ENCODE measurements at regions not wholly inside any gene's neighbourhood (a gene's known extent, or its start where the extent isn't known, plus 50 kb on each side); places are given as distances from the start of the nearest gene placed in this dataset.

- TF ChIP-seq, protein P1, sequence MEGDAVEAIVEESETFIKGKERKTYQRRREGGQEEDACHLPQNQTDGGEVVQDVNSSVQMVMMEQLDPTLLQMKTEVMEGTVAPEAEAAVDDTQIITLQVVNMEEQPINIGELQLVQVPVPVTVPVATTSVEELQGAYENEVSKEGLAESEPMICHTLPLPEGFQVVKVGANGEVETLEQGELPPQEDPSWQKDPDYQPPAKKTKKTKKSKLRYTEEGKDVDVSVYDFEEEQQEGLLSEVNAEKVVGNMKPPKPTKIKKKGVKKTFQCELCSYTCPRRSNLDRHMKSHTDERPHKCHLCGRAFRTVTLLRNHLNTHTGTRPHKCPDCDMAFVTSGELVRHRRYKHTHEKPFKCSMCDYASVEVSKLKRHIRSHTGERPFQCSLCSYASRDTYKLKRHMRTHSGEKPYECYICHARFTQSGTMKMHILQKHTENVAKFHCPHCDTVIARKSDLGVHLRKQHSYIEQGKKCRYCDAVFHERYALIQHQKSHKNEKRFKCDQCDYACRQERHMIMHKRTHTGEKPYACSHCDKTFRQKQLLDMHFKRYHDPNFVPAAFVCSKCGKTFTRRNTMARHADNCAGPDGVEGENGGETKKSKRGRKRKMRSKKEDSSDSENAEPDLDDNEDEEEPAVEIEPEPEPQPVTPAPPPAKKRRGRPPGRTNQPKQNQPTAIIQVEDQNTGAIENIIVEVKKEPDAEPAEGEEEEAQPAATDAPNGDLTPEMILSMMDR (IDR thresholded peaks at IDR 0.05; ENCODE audit: insufficient read depth, low read depth, low read length), result no peak
- no peak for TF ChIP-seq EZH2 (IDR thresholded peaks at IDR 0.05; ENCODE audit: insufficient read depth, low read length)
Observed at GRCh38 chr13:73496711-73497110, 437.9 kb downstream of the KLF5 start.
